Muscle of leg (tissue), 3 donors: ENCODE measurements at regions not wholly inside any gene's neighbourhood (a gene's known extent, or its start where the extent isn't known, plus 50 kb on each side); places are given as distances from the start of the nearest gene placed in this dataset.

ENCODE experiments used
- DNase-seq: peaks from one replicate; pipeline ENCODE4 v3.0.0; 2013
- H3K27ac ChIP-seq: one replicate; pipeline ENCODE4 v1.5.1; 2013; ENCODE audit warnings: mild to moderate bottlenecking, low read length, control low read depth
- H3K27me3 ChIP-seq: one replicate; pipeline ENCODE4 v1.6.1; 2013; ENCODE audit warnings: low read length; ENCODE audit not compliant: control insufficient read depth, insufficient read depth
- H3K36me3 ChIP-seq: one replicate; pipeline ENCODE4 v1.6.1; 2013; ENCODE audit warnings: low read length; ENCODE audit not compliant: control insufficient read depth, insufficient read depth
- H3K4me1 ChIP-seq: one replicate; pipeline ENCODE4 v1.6.1; 2013; ENCODE audit warnings: low read length; ENCODE audit not compliant: control insufficient read depth, insufficient read depth
- H3K4me3 ChIP-seq: one replicate; pipeline ENCODE4 v1.5.1; 2013; ENCODE audit warnings: low read length, control low read depth
- H3K9me3 ChIP-seq: replicated peaks from 2 replicates; pipeline ENCODE4 v1.6.1; 2013; ENCODE audit warnings: low read depth, low read length; ENCODE audit not compliant: control insufficient read depth
- WGBS: methylation state at CpG from one replicate; pipeline ENCODE4 v1.1.5; 2013; ENCODE audit warnings: missing lambda C conversion rate; ENCODE audit not compliant: insufficient coverage; 5-methylcytosine and 5-hydroxymethylcytosine counted together

DNA sequence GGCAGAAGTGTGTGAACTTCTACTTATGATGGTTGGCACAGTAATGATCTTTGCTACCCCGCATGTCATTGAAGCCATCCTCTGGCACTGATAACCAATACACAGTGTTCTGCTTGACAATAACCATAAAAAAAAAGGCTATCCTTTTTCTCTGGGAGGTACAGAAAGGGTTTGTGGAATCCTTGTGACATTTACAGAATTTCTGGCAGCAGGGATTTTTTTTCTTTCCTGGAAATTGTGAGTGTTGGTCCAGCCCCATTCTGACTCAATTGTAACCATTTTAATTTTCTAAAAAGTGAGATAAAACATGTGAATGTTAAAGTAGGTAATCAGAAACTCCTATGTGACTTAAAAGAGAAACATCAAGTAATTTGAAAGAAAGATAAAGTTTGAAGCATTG is 943.8 kb downstream of the TMTC2 start:
- no peaks in the 10 kb centered on the region for H3K36me3 ChIP-seq
- DNase-seq = peak; percentile 53
- H3K9me3 ChIP-seq = no peaks in the 10 kb centered on the region
- no peaks in the 10 kb centered on the region for H3K4me1 ChIP-seq
- H3K27ac ChIP-seq = no peak overlapping the region
- no peaks in the 10 kb centered on the region for H3K27me3 ChIP-seq
- WGBS = no CpG with 5 or more reads among the region's 1 CpG
- H3K4me3 ChIP-seq = no peak overlapping the region

DNA sequence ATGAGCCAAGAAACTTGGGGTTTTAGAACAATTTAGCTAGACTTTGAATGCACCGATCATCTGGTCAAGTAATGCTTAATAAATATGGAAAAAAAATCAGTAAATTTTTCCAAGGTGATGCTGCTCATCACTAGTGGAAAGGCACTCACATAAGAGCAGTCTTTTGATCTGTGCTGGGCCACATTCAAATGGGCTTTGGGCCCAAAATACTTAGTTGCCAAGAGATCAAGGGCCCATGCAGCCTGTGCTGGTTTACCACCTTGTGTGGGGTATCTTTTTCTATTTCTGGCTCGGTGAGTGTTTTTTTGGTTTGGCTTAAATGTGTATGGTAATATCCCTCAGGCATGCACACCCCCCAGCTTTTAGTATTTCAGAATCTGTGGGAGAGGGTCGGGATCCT is 943.2 kb downstream of the TMTC2 start:
- DNase-seq = peak; percentile 62
- WGBS = 17% methylated on average over 1 of the region's 3 CpGs
- no peak overlapping the region for H3K4me3 ChIP-seq

DNA sequence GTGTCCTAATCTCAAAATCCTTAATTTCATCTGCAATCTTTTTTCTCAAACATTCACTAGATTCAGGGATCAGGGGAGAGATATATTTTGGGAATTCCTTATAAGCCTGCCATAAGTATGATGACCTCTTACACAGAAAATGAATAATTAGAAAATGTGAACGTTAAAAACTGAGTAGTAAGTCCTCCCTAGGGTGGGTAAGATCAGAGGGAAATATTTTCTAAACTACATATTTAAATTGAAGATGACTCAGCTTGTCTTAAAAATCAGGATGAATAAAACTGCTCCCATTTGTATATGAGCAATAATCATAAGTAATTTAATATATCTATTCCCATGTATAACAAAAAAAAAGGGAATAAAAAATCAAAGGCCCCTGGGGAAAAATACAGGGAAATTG is 935.5 kb downstream of the TMTC2 start:
- H3K4me3 ChIP-seq = no peak overlapping the region
- no peaks in the 10 kb centered on the region for H3K4me1 ChIP-seq
- no peak overlapping the region for H3K27ac ChIP-seq
- peak; percentile 8 for DNase-seq
- H3K36me3 ChIP-seq = no peaks in the 10 kb centered on the region
- no CpG with 5 or more reads among the region's 1 CpG for whole genome bisulfite sequencing
- H3K9me3 ChIP-seq = no peaks in the 10 kb centered on the region
- H3K27me3 ChIP-seq = no peaks in the 10 kb centered on the region

More for the DNA sequence above, 943.2 kb downstream of the TMTC2 start:
- no peaks in the 10 kb centered on the region for H3K9me3 ChIP-seq
- H3K36me3 ChIP-seq = no peaks in the 10 kb centered on the region
- no peaks in the 10 kb centered on the region for H3K27me3 ChIP-seq
- H3K27ac ChIP-seq = no peak overlapping the region
- H3K4me1 ChIP-seq = no peaks in the 10 kb centered on the region

DNA sequence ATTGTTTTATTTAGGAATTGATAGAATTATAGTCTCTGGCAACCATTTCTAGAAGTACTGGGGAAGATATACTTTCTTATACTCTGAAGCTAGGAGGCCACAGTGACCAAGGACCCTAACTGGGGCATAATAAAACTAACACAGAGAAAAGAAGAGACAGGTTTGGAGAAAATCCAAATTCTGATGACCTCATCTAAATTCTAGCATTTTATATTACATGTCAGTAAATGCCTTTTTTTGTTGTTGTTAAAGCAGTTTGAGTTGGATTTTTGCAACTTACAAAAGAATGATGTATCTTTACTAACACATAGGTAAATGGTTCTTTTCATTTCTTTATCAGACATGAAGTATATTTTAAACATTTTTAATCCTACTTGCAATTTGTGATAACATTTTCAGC is 933.3 kb downstream of the TMTC2 start:
- no peaks in the 10 kb centered on the region for H3K4me1 ChIP-seq
- no peaks in the 10 kb centered on the region for H3K9me3 ChIP-seq
- DNase-seq = no peak
- H3K36me3 ChIP-seq = no peaks in the 10 kb centered on the region
- no peaks in the 10 kb centered on the region for H3K27me3 ChIP-seq
- no peak overlapping the region for H3K27ac ChIP-seq
- H3K4me3 ChIP-seq = no peak overlapping the region

DNA sequence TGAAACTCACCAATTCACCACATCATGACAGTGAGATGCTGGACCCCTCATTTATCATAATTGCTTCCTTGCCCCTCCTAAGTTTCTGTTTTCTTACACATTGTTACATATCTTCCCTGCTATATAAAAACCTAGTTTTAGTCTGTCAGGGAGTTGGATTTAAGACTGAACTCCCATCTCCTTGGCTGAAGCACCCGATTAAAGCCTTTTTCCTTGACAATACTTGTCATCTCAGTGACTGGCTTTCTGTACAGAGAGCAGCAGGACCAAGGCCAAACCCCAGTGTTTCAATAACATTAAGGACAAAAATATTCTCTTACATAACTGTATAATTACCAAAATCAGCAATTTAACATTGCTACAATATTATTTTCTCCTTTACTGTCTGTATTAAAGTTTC is 928.4 kb downstream of the TMTC2 start:
- no peak for DNase-seq
- peaks cover 4% of the 10 kb centered on the region for H3K9me3 ChIP-seq
- H3K4me1 ChIP-seq = no peaks in the 10 kb centered on the region
- no peaks in the 10 kb centered on the region for H3K36me3 ChIP-seq
- H3K27me3 ChIP-seq = no peaks in the 10 kb centered on the region
- H3K27ac ChIP-seq = no peak overlapping the region
- WGBS = no CpG with 5 or more reads among the region's 1 CpG
- no peak overlapping the region for H3K4me3 ChIP-seq

DNA sequence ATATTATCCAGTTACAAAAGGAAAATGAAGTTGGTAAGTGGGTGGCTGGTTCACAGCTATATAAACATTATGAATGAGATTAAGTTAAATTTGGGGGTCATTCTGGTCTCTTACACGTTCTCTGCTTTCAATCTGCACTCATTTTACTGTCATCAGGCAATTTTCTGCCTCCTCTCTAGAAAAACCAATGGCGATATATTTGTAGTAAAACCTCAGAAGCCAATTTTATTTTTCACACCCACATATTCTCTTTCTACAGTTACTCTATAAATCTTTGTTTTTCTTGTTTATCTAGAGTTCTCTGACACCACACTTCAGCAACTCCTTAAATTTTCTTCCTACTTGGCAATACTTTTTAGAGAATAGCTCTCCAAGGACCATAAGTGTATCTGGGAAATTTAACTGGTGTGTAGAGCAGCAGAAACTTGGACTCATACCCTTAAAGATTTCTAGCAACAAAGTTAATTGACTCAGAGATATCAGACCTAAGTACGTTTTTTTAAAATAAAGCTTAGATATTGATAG is 926.9 kb downstream of the TMTC2 start:
- no peaks in the 10 kb centered on the region for H3K27me3 ChIP-seq
- peak; percentile 54 for DNase-seq
- WGBS = no CpG with 5 or more reads among the region's 3 CpGs
- H3K9me3 ChIP-seq = peaks cover 5% of the 10 kb centered on the region
- H3K27ac ChIP-seq = no peak overlapping the region
- H3K4me1 ChIP-seq = no peaks in the 10 kb centered on the region
- H3K36me3 ChIP-seq = no peaks in the 10 kb centered on the region
- H3K4me3 ChIP-seq = no peak overlapping the region

DNA sequence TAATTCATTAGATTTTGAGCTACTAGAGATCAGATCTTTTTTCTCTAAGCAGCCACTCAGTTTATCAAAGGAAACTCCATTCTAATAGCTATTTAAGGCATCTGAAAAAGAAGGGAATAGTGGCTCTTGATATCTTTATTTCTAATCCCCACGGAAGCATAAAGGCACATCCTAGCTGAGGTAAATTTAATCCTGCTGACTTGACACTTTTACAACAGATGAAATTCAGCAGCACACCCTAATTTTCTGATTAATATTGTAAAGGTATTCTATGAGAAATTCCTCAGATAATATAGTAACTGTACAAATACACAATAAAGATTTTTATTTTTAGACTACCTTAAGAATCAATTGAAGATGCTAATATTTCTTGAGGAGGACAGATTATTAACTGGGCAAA is 916.4 kb downstream of the TMTC2 start:
- no CpG with 5 or more reads among the region's 1 CpG for WGBS
- Histone ChIP-seq H3K36me3 (no peaks in the 10 kb centered on the region), H3K27ac (no peak overlapping the region), H3K4me1 (no peaks in the 10 kb centered on the region), H3K4me3 (no peak overlapping the region), H3K9me3 (peaks cover 18% of the 10 kb centered on the region), H3K27me3 (no peaks in the 10 kb centered on the region)
- no peak for DNase-seq

DNA sequence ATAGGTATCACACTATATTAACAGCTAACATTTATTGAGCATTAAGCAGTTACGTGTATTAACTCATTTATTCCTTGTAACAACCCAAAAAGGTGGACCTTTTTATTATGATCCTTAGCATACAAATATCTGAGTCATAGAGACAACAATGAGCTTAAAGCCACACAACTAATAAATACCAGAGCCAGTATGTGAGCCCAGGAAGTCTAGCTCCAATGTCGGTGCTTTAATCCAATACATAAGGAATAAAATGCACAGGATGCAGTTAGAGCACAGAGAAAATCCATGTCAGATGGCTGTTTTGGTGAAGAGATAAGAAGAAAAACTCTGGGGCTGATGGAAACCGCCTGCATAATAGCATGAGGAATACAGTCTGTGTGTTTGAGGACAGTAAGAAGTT is 888.6 kb downstream of the TMTC2 start:
- 75% methylated on average over 1 of the region's 3 CpGs for WGBS
- no peaks in the 10 kb centered on the region for H3K9me3 ChIP-seq
- no peaks in the 10 kb centered on the region for H3K4me1 ChIP-seq
- no peak overlapping the region for H3K27ac ChIP-seq
- H3K4me3 ChIP-seq = no peak overlapping the region
- H3K27me3 ChIP-seq = no peaks in the 10 kb centered on the region
- no peaks in the 10 kb centered on the region for H3K36me3 ChIP-seq
- no peak for DNase-seq

DNA sequence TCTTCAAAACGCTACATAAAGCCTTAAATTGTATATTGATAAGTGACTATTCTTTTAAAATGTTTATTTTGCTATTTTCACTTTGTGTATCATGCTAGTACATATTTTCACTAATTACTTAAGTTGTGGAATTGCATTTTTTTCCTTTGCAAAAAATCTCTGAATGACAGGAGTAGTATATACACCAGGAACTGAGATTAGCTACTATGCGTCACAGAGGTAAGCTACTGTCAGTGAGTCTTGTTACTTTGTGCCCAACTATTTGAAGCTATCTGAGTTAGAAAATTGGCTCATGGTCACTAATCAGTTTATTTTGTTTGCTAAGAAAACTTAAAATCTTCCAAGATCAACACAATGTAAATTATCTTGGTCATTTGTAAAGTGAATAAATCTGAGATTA is 887.4 kb downstream of the TMTC2 start:
- DNase-seq = no peak
- H3K27me3 ChIP-seq = no peaks in the 10 kb centered on the region
- no peak overlapping the region for H3K27ac ChIP-seq
- H3K4me3 ChIP-seq = no peak overlapping the region
- WGBS = 100% methylated on average over 1 of the region's 2 CpGs
- H3K4me1 ChIP-seq = no peaks in the 10 kb centered on the region
- no peaks in the 10 kb centered on the region for H3K36me3 ChIP-seq
- peaks cover 2% of the 10 kb centered on the region for H3K9me3 ChIP-seq

DNA sequence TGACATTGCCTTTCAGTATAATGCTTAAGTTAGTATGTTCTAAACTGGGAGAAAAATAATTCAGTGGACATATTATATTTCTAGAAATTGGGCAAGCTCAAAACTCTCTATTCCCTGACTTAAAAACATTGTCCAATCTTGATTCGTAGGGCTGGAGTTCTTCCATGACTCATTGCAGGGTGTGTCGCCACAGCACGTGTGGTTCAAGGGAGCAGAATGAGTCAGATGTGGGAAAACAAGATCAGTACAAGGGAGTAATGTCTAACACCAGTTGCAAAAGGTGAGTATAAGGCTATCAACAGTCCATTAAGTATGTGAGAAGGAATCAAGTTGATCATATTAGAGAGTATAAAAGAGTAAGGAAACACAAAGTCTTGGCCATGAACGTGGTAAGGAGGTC is 887.0 kb downstream of the TMTC2 start:
- DNase-seq = peak; percentile 65

DNA sequence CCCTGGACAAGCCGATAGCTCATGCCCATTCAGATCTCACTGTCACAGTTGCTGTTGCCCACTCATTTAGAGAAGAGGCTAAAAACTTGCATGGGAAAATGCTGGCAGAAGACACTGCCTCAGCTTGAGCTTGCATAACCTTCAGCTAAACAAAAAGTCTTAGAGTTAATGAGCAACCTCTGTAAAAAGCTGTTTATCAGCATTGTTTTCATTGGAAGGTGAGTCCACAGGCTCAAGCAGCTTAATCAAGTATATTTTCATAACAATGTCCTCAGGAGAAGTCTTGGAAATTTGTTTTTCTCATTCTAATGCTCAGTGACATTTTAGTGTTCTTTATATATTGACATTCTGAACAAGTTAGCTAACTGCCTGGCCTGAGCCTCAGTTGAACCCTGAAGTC is 872.9 kb downstream of the TMTC2 start:
- 100% methylated on average over 1 of the region's 1 CpG for WGBS

More for the DNA sequence above, 887.0 kb downstream of the TMTC2 start:
- H3K4me3 ChIP-seq = no peak overlapping the region
- H3K4me1 ChIP-seq = no peaks in the 10 kb centered on the region
- no peaks in the 10 kb centered on the region for H3K27me3 ChIP-seq
- 69% methylated on average over 3 of the region's 4 CpGs for WGBS
- peaks cover 2% of the 10 kb centered on the region for H3K9me3 ChIP-seq
- no peak overlapping the region for H3K27ac ChIP-seq
- H3K36me3 ChIP-seq = no peaks in the 10 kb centered on the region

More for the DNA sequence above, 872.9 kb downstream of the TMTC2 start:
- H3K4me1 ChIP-seq = no peaks in the 10 kb centered on the region
- H3K27me3 ChIP-seq = no peaks in the 10 kb centered on the region
- peak; percentile 55 for DNase-seq
- no peaks in the 10 kb centered on the region for H3K9me3 ChIP-seq
- no peaks in the 10 kb centered on the region for H3K36me3 ChIP-seq
- no peak overlapping the region for H3K27ac ChIP-seq
- H3K4me3 ChIP-seq = no peak overlapping the region
